ENCODE measurements at regions not wholly inside any gene's neighbourhood (a gene's known extent, or its start where the extent isn't known, plus 50 kb on each side); places are given as distances from the start of the nearest gene placed in this dataset.
A peak's percentile ranks its signal among the peaks of the same experiment; 100 is the strongest.

GRCh38 chr5:161058781-161059180, 206.8 kb upstream of the ATP10B start:
- no peak overlapping the region for H3K27ac ChIP-seq (ENCODE audit: insufficient read depth, low read length, poor library complexity, severe bottlenecking)
- H3K4me3 ChIP-seq (ENCODE audit: low read depth, low read length) = no peak overlapping the region
- no peaks in the 10 kb centered on the region for H3K9me3 ChIP-seq (ENCODE audit: control insufficient read depth in 2 of 2, low read length in 2 of 2)
- H3K27me3 ChIP-seq (ENCODE audit: control insufficient read depth, insufficient read depth, low read length) = no peaks in the 10 kb centered on the region
- Mint-ChIP-seq H3K4me3 (no peak overlapping the region), H3K27me3 (no peaks in the 10 kb centered on the region), H3K4me1 (no peaks in the 10 kb centered on the region), H3K36me3 (no peaks in the 10 kb centered on the region), H3K9me3 (peaks cover 0 to 3% (median 0%) of the 10 kb centered on the region in 7 donors), H3K27ac (no peak overlapping the region)
- no peaks in the 10 kb centered on the region for H3K4me1 ChIP-seq (ENCODE audit: control insufficient read depth, insufficient read depth, low read length, poor library complexity, severe bottlenecking)
- DNase-seq = no peak
- no peak for ATAC-seq (ENCODE audit: low read depth in 2 of 2)
- no peaks in the 10 kb centered on the region for H3K36me3 ChIP-seq (ENCODE audit: control insufficient read depth, insufficient read depth, low read length)

- Mint-ChIP-seq H3K9me3 (peaks cover 0 to 1% (median 0%) of the 10 kb centered on the region in 7 donors), H3K36me3 (no peaks in the 10 kb centered on the region), H3K4me3 (no peak overlapping the region), H3K4me1 (no peaks in the 10 kb centered on the region), H3K27ac (no peak overlapping the region), H3K27me3 (no peaks in the 10 kb centered on the region)
- H3K4me1 ChIP-seq (ENCODE audit: control insufficient read depth, insufficient read depth, low read length, poor library complexity, severe bottlenecking) = no peaks in the 10 kb centered on the region
- ATAC-seq (ENCODE audit: low read depth in 2 of 2) (no peak), DNase-seq (no peak)
- H3K27me3 ChIP-seq (ENCODE audit: control insufficient read depth, insufficient read depth, low read length) = no peaks in the 10 kb centered on the region
- H3K36me3 ChIP-seq (ENCODE audit: control insufficient read depth, insufficient read depth, low read length) = no peaks in the 10 kb centered on the region
- no peak overlapping the region for H3K27ac ChIP-seq (ENCODE audit: insufficient read depth, low read length, poor library complexity, severe bottlenecking)
- no peak overlapping the region for H3K4me3 ChIP-seq (ENCODE audit: low read depth, low read length)
- no peaks in the 10 kb centered on the region for H3K9me3 ChIP-seq (ENCODE audit: control insufficient read depth in 2 of 2, low read length in 2 of 2)
These were observed 200.0 kb upstream of the ATP10B start for GRCh38 chr5:161051920-161052500.

GRCh38 chr5:161047024-161047423, 195.0 kb upstream of the ATP10B start:
- no peaks in the 10 kb centered on the region for H3K4me1 Mint-ChIP-seq

GRCh38 chr5:161042862-161043261, 190.9 kb upstream of the ATP10B start:
- no peaks in the 10 kb centered on the region for H3K9me3 ChIP-seq (ENCODE audit: control insufficient read depth in 2 of 2, low read length in 2 of 2)
- H3K27me3 ChIP-seq (ENCODE audit: control insufficient read depth, insufficient read depth, low read length) = no peaks in the 10 kb centered on the region
- H3K27me3 Mint-ChIP-seq = peaks cover 4% of the 10 kb centered on the region
- no peak overlapping the region for H3K4me3 ChIP-seq (ENCODE audit: low read depth, low read length)
- H3K27ac Mint-ChIP-seq = no peak overlapping the region
- no peak overlapping the region for H3K27ac ChIP-seq (ENCODE audit: insufficient read depth, low read length, poor library complexity, severe bottlenecking)
- no peak overlapping the region for H3K4me3 Mint-ChIP-seq
- no peaks in the 10 kb centered on the region for H3K4me1 Mint-ChIP-seq
- DNase-seq (no peak), ATAC-seq (ENCODE audit: low read depth in 2 of 2) (no peak)
- H3K36me3 ChIP-seq (ENCODE audit: control insufficient read depth, insufficient read depth, low read length) = no peaks in the 10 kb centered on the region
- H3K4me1 ChIP-seq (ENCODE audit: control insufficient read depth, insufficient read depth, low read length, poor library complexity, severe bottlenecking) = no peaks in the 10 kb centered on the region
- H3K36me3 Mint-ChIP-seq = no peaks in the 10 kb centered on the region
- peaks cover 0 to 6% (median 1%) of the 10 kb centered on the region in 7 donors for H3K9me3 Mint-ChIP-seq

More at GRCh38 chr5:161047024-161047423, 195.0 kb upstream of the ATP10B start:
- ATAC-seq (ENCODE audit: low read depth in 2 of 2) = no peak
- no peaks in the 10 kb centered on the region for H3K9me3 ChIP-seq (ENCODE audit: control insufficient read depth in 2 of 2, low read length in 2 of 2)
- H3K36me3 ChIP-seq (ENCODE audit: control insufficient read depth, insufficient read depth, low read length) = no peaks in the 10 kb centered on the region
- Mint-ChIP-seq H3K4me3 (no peak overlapping the region), H3K9me3 (peaks cover 0 to 1% (median 0%) of the 10 kb centered on the region in 7 donors), H3K27me3 (no peaks in the 10 kb centered on the region), H3K36me3 (no peaks in the 10 kb centered on the region), H3K27ac (no peak overlapping the region)
- no peak for DNase-seq
- H3K4me3 ChIP-seq (ENCODE audit: low read depth, low read length) = no peak overlapping the region
- no peak overlapping the region for H3K27ac ChIP-seq (ENCODE audit: insufficient read depth, low read length, poor library complexity, severe bottlenecking)
- no peaks in the 10 kb centered on the region for H3K27me3 ChIP-seq (ENCODE audit: control insufficient read depth, insufficient read depth, low read length)
- H3K4me1 ChIP-seq (ENCODE audit: control insufficient read depth, insufficient read depth, low read length, poor library complexity, severe bottlenecking) = no peaks in the 10 kb centered on the region

- Mint-ChIP-seq H3K27me3 (peaks cover 4% of the 10 kb centered on the region), H3K36me3 (no peaks in the 10 kb centered on the region), H3K27ac (no peak overlapping the region), H3K4me1 (no peaks in the 10 kb centered on the region), H3K9me3 (peaks cover 0 to 6% (median 2%) of the 10 kb centered on the region in 7 donors), H3K4me3 (no peak overlapping the region)
- Histone ChIP-seq H3K27ac (ENCODE audit: insufficient read depth, low read length, poor library complexity, severe bottlenecking) (no peak overlapping the region), H3K36me3 (ENCODE audit: control insufficient read depth, insufficient read depth, low read length) (no peaks in the 10 kb centered on the region), H3K4me3 (ENCODE audit: low read depth, low read length) (no peak overlapping the region), H3K9me3 (ENCODE audit: control insufficient read depth in 2 of 2, low read length in 2 of 2) (no peaks in the 10 kb centered on the region), H3K27me3 (ENCODE audit: control insufficient read depth, insufficient read depth, low read length) (no peaks in the 10 kb centered on the region), H3K4me1 (ENCODE audit: control insufficient read depth, insufficient read depth, low read length, poor library complexity, severe bottlenecking) (no peaks in the 10 kb centered on the region)
- ATAC-seq (ENCODE audit: low read depth in 2 of 2) (no peak), DNase-seq (no peak)
These were observed 190.4 kb upstream of the ATP10B start for GRCh38 chr5:161042443-161042842.

- H3K27ac Mint-ChIP-seq = no peak overlapping the region
- DNase-seq (no peak), ATAC-seq (ENCODE audit: low read depth in 2 of 2) (no peak)
- peaks cover 0 to 6% (median 2%) of the 10 kb centered on the region in 7 donors for H3K9me3 Mint-ChIP-seq
- no peak overlapping the region for H3K4me3 ChIP-seq (ENCODE audit: low read depth, low read length)
- no peaks in the 10 kb centered on the region for H3K27me3 ChIP-seq (ENCODE audit: control insufficient read depth, insufficient read depth, low read length)
- no peak overlapping the region for H3K27ac ChIP-seq (ENCODE audit: insufficient read depth, low read length, poor library complexity, severe bottlenecking)
- no peak overlapping the region for H3K4me3 Mint-ChIP-seq
- H3K9me3 ChIP-seq (ENCODE audit: control insufficient read depth in 2 of 2, low read length in 2 of 2) = no peaks in the 10 kb centered on the region
- H3K27me3 Mint-ChIP-seq = peaks cover 4% of the 10 kb centered on the region
- no peaks in the 10 kb centered on the region for H3K4me1 ChIP-seq (ENCODE audit: control insufficient read depth, insufficient read depth, low read length, poor library complexity, severe bottlenecking)
- no peaks in the 10 kb centered on the region for H3K36me3 ChIP-seq (ENCODE audit: control insufficient read depth, insufficient read depth, low read length)
- H3K36me3 Mint-ChIP-seq = no peaks in the 10 kb centered on the region
- no peaks in the 10 kb centered on the region for H3K4me1 Mint-ChIP-seq
These were observed 188.8 kb upstream of the ATP10B start for GRCh38 chr5:161040818-161041217.

- Histone ChIP-seq H3K4me1 (ENCODE audit: control insufficient read depth, insufficient read depth, low read length, poor library complexity, severe bottlenecking) (no peaks in the 10 kb centered on the region), H3K27me3 (ENCODE audit: control insufficient read depth, insufficient read depth, low read length) (no peaks in the 10 kb centered on the region), H3K4me3 (ENCODE audit: low read depth, low read length) (no peak overlapping the region), H3K9me3 (ENCODE audit: control insufficient read depth in 2 of 2, low read length in 2 of 2) (no peaks in the 10 kb centered on the region), H3K36me3 (ENCODE audit: control insufficient read depth, insufficient read depth, low read length) (no peaks in the 10 kb centered on the region), H3K27ac (ENCODE audit: insufficient read depth, low read length, poor library complexity, severe bottlenecking) (no peak overlapping the region)
- peaks cover 0 to 6% (median 2%) of the 10 kb centered on the region in 7 donors for H3K9me3 Mint-ChIP-seq
- no peaks in the 10 kb centered on the region for H3K36me3 Mint-ChIP-seq
- H3K27me3 Mint-ChIP-seq = peaks cover 4% of the 10 kb centered on the region
- H3K4me3 Mint-ChIP-seq = no peak overlapping the region
- ATAC-seq (ENCODE audit: low read depth in 2 of 2) (no peak), DNase-seq (no peak)
- no peak overlapping the region for H3K27ac Mint-ChIP-seq
- H3K4me1 Mint-ChIP-seq = no peaks in the 10 kb centered on the region
These were observed 184.3 kb upstream of the ATP10B start for GRCh38 chr5:161036296-161036695.

GRCh38 chr5:161034451-161034850, 182.4 kb upstream of the ATP10B start:
- Histone ChIP-seq H3K9me3 (ENCODE audit: control insufficient read depth in 2 of 2, low read length in 2 of 2) (no peaks in the 10 kb centered on the region), H3K27ac (ENCODE audit: insufficient read depth, low read length, poor library complexity, severe bottlenecking) (no peak overlapping the region), H3K27me3 (ENCODE audit: control insufficient read depth, insufficient read depth, low read length) (no peaks in the 10 kb centered on the region), H3K36me3 (ENCODE audit: control insufficient read depth, insufficient read depth, low read length) (no peaks in the 10 kb centered on the region), H3K4me1 (ENCODE audit: control insufficient read depth, insufficient read depth, low read length, poor library complexity, severe bottlenecking) (no peaks in the 10 kb centered on the region), H3K4me3 (ENCODE audit: low read depth, low read length) (no peak overlapping the region)
- H3K9me3 Mint-ChIP-seq = peaks cover 0 to 6% (median 0%) of the 10 kb centered on the region in 7 donors
- H3K4me3 Mint-ChIP-seq = no peak overlapping the region
- peak overlapping the region in 1 of 3 donors; percentile 44 for H3K27ac Mint-ChIP-seq
- H3K4me1 Mint-ChIP-seq = no peaks in the 10 kb centered on the region
- no peak for DNase-seq
- no peak for ATAC-seq (ENCODE audit: low read depth in 2 of 2)
- no peaks in the 10 kb centered on the region for H3K36me3 Mint-ChIP-seq
- H3K27me3 Mint-ChIP-seq = peaks cover 7% of the 10 kb centered on the region
